ENCODE measurements at regions not wholly inside any gene's neighbourhood (a gene's known extent, or its start where the extent isn't known, plus 50 kb on each side); places are given as distances from the start of the nearest gene placed in this dataset.

DNA sequence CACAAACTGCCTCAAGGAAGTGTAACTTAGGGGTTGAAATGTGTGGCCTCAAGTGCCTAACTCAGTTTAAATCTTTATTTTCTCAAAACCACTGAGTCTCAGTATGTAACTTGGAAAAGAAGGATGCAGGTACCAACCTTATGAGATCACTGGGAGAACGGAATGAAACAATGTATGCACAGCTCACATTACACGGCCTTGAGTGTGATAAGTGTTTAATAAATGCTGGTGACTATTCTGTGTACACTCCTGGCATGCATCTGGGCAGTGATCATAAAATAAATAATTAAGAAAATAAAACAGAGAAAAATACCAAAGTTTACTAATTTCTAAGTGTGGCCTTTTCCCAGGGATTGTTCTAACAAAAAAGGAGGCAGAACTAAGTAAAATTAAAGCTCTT is 974.5 kb upstream of the FLRT2 start:
- no peaks in the 10 kb centered on the region for H3K4me1 ChIP-seq
- WGBS, 4 donors = 75 to 93% (median 78%) methylated on average over 2 of the region's 2 CpGs
- ATAC-seq = no peak
- H3K27me3 ChIP-seq = no peaks in the 10 kb centered on the region
- TF ChIP-seq, protein P1, sequence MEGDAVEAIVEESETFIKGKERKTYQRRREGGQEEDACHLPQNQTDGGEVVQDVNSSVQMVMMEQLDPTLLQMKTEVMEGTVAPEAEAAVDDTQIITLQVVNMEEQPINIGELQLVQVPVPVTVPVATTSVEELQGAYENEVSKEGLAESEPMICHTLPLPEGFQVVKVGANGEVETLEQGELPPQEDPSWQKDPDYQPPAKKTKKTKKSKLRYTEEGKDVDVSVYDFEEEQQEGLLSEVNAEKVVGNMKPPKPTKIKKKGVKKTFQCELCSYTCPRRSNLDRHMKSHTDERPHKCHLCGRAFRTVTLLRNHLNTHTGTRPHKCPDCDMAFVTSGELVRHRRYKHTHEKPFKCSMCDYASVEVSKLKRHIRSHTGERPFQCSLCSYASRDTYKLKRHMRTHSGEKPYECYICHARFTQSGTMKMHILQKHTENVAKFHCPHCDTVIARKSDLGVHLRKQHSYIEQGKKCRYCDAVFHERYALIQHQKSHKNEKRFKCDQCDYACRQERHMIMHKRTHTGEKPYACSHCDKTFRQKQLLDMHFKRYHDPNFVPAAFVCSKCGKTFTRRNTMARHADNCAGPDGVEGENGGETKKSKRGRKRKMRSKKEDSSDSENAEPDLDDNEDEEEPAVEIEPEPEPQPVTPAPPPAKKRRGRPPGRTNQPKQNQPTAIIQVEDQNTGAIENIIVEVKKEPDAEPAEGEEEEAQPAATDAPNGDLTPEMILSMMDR (IDR thresholded peaks at IDR 0.05) = no peak
- no peak for TF ChIP-seq POLR2A (IDR thresholded peaks at IDR 0.05)
- no peak overlapping the region for H3K4me3 ChIP-seq
- intact Hi-C loops (cut with DNase I) = no loop called here
- no peak for DNase-seq
- H3K27ac ChIP-seq = no peak overlapping the region
- H3K36me3 ChIP-seq = no peaks in the 10 kb centered on the region
- H3K9me3 ChIP-seq = peaks cover 0 to 12% (median 0%) of the 10 kb centered on the region in 12 donors

DNA sequence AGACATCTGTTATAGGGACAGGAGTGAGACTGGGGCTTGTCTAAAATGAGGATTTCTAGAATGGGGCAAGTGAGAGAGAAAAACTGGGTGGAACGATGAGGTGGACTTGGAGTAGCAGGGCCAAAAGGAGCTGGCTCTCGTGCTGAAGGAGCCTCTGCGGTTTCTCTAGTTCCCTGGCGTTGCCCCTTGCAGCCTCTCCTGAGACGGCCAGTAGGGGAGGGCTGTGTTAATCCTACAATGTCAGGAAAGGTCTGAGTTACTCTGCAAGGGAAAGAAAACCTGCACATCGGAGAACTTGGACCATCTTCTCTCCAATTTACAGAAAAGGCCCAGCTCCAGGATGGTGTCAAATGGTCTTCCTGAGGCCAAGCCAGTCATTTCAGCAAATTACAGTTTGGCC is 963.8 kb upstream of the FLRT2 start:
- TF ChIP-seq, protein P1 (IDR thresholded peaks at IDR 0.05) = no peak
- no peak for TF ChIP-seq POLR2A (IDR thresholded peaks at IDR 0.05)
- Histone ChIP-seq H3K4me1 (no peaks in the 10 kb centered on the region), H3K27ac (no peak overlapping the region), H3K27me3 (no peaks in the 10 kb centered on the region), H3K9me3 (no peaks in the 10 kb centered on the region), H3K4me3 (no peak overlapping the region), H3K36me3 (no peaks in the 10 kb centered on the region)
- intact Hi-C loops (cut with DNase I) = no loop called here
- DNase-seq = no peak
- ATAC-seq = no peak
- 89 to 94% (median 91%) methylated on average over 6 of the region's 6 CpGs for WGBS, 4 donors

DNA sequence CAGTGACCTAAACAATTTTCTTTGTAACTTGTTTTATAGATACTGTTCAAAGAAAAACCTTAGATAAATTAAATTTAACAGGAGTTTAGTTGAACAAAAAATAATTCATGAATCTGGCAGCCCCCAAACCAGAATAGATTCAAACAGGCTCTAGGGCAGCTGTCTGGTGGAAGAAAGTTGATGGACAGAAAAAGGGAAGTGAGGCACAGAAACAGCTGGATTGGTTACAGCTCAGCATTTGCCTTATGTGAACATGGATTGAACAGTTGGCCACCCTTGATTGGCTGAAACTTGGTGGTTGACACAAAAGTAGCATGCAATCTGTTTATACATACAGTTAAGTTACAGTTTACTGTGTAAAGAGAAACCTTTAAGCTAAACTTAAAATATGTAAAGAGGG is 954.3 kb upstream of the FLRT2 start:
- no peak for TF ChIP-seq POLR2A (IDR thresholded peaks at IDR 0.05)
- TF ChIP-seq, protein P1 (IDR thresholded peaks at IDR 0.05) = no peak
- DNase-seq (no peak), ATAC-seq (no peak)
- Histone ChIP-seq H3K36me3 (no peaks in the 10 kb centered on the region), H3K27me3 (no peaks in the 10 kb centered on the region), H3K4me1 (no peaks in the 10 kb centered on the region), H3K9me3 (peaks cover 0 to 2% (median 0%) of the 10 kb centered on the region in 12 donors), H3K4me3 (no peak overlapping the region), H3K27ac (no peak overlapping the region)
- intact Hi-C loops (cut with DNase I) = no loop called here

DNA sequence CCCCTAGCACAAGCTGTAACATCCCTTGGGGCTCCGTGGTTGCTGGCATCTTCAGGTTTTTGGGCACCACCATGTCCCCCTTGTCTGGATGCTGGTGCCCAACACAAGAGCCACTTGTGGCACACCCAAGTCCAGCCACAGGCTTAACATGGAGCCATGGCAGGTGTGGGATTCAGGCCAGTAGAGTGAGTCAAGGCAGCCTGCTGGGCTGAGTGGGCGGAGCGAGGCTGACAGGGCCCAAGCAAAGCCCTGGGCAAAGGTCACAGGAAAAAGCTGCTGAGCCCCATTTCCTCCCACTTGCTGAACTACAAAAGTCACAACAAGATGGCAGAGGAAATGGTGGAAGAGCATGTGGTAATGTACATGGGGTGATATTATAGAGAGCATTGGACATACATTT is 950.7 kb upstream of the FLRT2 start:
- WGBS, 4 donors = 95 to 100% (median 96%) methylated on average over 3 of the region's 3 CpGs
- H3K27me3 ChIP-seq = no peaks in the 10 kb centered on the region
- ATAC-seq (no peak), DNase-seq (no peak)
- no peaks in the 10 kb centered on the region for H3K36me3 ChIP-seq
- H3K9me3 ChIP-seq = peaks cover 0 to 2% (median 0%) of the 10 kb centered on the region in 12 donors
- H3K27ac ChIP-seq = no peak overlapping the region
- TF ChIP-seq, protein P1 (IDR thresholded peaks at IDR 0.05) = no peak
- TF ChIP-seq POLR2A (IDR thresholded peaks at IDR 0.05) = no peak
- no peak overlapping the region for H3K4me3 ChIP-seq
- intact Hi-C loops (cut with DNase I) = no loop called here
- no peaks in the 10 kb centered on the region for H3K4me1 ChIP-seq
